NCI-H2081 (cell line): ENCODE measurements at regions not wholly inside any gene's neighbourhood (a gene's known extent, or its start where the extent isn't known, plus 50 kb on each side); places are given as distances from the start of the nearest gene placed in this dataset.
"Not testable (repeated sequence)": the region's sequence is repeated elsewhere in the genome, so short reads cannot be mapped to it uniquely, and the experiment has no call there.

Experiments
- DNase-seq, 2 experiments: peaks; one replicate each; lab custom pipeline; 2025; lab: John Stamatoyannopoulos, UW

DNA sequence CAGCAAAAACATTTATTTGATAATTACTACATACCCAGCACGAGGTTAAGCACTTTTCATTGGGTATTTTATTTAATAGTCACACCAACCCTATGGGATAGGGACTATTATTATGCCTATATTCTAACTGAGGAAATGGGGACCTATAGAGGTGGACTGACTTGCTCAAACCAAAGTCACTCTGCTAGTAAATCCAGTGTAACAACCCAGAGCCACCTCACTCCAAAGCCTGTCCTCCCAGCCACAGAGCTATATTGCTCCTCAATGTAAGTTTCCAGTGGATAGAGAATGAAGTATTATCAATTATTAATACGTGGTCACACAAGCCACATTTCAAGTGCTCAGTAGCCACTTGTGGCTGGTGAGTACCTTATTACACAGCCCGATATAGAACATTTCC, 97.5 kb downstream of the RGS2 start:
- DNase-seq, result no peak

DNA sequence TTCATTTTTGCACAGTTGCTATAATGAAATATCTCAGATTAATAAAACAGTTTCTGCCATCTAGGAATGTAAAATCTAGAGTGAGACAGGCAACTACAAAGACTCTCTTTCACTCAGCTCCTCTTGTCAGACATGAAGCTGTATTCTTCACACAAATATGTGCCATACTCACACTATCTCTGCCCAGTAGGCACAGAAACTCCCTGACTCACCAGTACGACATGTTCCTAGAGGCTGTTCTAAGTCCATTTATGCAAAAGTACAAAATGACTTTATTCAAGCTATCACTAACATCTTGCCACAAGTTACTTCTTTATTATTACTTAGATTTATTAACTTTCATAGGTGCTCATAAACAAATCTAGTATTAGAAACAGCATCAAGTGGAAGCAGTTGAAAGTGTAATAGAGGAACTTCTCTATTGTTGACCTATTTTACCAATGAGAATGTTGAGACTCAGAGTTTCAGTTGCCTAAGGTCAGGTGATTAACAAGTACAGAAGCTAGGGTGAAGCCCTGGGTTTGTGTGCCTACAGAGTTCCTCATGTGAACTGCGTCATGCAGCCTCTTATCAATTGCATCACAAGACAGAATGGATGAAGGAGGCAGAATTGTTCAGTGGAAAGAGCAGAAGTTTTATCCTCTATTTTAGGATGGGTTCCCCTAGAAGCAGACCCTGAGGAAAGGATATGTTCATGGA, 98.9 kb downstream of the RGS2 start:
- no peak for DNase-seq

DNA sequence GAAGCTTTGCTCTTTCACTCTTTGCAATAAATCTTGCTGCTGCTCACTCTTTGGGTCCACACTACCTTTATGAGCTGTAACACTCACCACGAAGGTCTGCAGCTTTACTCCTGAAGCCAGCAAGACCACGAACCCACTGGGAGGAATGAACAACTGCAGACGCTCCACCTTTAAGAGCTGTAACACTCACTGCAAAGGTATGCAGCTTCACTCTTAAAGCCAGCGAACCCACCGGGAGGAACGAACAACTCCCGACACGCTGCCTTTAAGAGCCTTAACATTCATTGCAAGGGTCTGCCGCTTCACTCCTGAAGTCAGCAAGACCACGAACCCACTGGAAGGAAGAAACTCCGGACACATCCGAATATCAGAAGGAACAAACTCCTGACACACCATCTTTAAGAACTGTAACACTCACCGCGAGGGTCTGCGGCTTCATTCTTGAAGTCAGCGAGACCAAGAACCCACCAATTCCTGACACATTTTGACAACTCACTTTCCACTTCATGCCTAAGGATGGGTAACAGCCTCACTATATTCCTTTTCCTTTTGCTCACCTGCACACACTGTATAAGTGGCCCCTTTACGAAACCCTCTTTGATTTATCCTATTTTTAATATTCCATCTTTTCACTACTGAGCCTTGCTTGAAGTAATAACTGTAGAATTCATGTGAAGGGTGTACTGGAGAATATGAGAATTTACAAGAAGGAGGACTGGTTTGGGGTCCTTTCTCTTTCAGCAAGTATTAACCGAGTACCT, 103.2 kb downstream of the RGS2 start:
- not testable (repeated sequence) for DNase-seq

DNA sequence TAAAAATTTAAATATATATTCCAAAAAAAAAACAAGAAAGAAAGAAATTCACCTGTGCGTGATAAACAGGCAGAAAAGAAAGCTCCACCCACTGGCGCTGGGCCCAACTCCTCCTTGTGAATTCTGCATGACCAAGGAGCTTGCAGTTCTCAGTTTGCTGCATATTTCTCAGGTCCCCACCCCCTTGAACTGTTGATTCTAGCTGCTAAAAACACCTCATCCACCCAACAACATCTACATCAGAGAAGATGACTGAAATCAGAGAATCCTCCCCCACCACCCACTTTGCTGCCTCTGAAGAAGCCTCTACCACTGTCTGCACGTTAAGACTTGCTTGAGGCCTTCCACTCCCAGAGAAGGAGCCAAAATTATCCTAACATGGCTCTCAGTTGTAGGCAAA, 104.8 kb downstream of the RGS2 start:
- DNase-seq, result no peak

DNA sequence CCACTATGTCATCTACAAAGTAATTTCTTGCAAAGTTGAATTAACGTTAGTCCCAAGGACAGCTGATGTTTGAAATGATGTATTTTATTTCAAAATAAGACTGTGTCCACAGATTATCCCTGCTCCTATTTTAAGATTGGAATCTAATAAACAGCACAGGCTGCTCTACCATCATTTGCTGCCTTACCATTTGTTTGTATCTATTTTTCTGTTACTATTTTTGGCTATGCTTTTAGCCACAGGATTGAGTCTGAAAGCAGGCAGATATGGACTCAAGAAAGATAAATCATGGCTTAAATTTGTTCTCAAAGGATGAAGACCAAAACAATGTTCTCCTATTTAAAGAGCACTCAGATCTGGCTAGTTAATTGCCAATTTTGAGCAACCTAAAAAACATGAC, 105.3 kb downstream of the RGS2 start:
- no peak for DNase-seq

DNA sequence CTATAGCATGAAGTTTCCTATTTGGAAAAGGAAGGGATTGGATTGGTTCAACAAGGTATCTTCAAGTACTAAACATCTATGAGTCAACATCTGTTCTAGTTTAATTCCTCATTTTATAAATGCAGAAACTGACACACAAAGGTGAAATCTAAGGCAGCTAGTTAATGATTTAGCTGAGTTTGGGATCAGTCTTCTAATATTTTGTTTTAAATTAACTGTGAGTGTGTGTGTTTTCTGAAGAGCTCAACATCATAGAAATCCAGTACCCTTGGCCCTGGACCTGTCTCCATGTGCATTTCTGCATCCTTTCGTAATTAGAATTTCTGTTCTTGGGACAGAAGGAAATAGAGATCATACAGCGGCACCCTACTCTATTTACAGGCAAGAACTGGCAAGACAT, 105.9 kb downstream of the RGS2 start:
- no peak for DNase-seq

DNA sequence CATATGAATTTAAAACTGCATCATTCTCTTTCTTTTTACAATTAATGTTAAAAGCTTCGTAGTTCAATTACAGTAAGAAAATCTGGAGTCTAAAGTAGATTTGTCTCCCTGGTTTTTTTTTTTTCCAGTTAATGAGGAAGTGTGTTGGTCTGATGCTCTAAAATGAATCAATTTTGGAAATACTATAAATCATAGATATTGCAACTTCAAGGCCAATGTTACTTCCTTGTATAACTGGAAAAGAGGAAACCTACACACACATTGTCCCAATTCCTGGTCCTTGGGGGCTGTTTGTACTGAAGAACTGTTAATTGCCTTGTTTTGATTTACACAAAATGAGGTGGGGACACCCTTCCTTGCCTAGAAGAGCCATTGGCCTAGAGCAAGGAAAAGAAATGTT, 107.2 kb downstream of the RGS2 start:
- DNase-seq, result no peak

DNA sequence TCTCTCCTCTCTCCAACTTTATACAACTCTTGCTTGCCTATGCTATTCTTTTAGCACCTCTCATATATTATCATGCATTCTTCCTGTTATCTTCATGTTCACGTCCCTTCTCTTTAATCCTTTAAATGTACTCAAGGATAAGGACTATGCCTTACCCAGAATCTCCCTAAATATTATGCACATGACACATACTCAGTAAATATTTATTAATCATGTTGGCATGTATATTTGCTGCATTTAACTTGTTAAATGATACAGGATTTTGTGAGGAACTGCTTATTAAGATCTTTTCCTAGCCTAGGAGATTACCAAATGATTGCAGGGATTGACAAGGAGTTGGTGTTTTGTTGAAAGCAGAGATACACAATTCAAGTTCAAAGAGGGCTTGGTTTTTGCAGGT, 109.4 kb downstream of the RGS2 start:
- no peak for DNase-seq

DNA sequence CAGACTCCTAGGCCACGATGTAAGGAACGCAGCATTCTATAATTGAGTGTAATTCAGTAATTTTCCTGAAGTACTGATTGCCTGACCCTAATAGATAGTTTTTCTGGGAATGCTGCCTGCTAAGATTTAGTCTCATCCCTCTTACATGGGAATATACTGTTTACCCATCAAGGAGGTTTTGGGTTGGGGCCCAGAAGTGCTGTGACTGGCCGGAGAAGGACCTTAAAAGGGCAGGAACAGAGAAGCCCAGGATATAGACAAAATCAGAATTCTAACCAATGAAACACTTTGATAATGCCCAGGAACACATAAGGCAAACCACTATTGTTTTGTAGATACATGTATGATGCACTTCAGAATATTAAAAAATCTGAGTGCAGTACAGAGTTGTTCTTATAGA, 111.6 kb downstream of the RGS2 start:
- no peak for DNase-seq

DNA sequence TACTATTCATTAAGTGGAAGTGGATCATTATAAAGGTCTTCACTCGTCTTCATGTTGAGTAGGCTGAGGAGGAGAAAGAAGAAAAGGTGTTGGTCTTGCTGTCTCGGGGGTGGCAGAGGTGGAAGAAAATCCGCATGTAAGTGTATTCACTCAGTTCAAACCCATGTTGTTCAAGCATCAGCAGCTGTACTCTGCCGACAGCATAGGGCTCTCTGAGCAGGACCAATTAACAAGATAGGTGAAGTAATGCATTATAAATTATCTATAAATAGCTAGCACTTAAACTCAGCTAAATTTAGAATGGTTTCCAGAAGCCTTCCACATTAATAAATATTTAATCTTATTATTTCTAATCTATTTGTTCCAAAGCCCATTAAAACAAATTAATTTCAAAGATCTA, 116.8 kb downstream of the RGS2 start:
- no peak for DNase-seq

DNA sequence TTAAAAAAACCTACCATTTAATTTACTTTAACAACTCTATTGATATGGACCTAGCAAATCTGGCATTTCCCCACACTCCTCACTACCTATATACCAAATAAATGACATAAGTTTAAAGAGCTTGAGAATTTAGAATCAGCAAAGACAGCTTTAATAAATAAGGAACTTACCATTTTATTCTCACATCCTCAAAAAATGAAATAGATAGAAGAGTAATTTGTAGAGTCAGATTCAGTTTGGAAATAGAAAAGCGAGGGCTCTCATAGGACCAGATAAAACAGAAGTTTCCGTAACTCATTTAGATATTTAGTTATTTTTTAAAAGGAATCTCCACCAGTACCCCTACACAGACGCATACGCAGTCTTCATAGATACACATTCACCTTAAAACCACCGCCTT, 117.9 kb downstream of the RGS2 start:
- no peak for DNase-seq

DNA sequence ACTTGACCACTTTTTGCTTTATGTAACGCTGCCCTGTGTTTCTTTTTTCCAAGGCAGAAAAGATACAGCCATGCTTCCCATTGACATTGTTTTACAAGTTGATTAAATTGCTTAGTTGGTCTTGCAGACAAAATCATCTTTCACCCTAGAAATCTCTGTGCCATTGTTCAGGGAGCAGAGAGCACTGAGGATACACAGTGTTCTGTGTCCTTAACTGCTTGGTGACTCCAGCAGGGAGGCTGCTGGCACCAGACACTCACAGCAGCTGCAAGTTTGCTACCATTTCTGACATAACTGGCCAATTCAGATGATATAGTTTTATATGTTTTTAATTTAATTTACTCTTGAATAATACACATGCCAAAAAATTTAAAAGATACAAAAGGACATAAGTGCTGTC, 118.7 kb downstream of the RGS2 start:
- DNase-seq, result no peak

DNA sequence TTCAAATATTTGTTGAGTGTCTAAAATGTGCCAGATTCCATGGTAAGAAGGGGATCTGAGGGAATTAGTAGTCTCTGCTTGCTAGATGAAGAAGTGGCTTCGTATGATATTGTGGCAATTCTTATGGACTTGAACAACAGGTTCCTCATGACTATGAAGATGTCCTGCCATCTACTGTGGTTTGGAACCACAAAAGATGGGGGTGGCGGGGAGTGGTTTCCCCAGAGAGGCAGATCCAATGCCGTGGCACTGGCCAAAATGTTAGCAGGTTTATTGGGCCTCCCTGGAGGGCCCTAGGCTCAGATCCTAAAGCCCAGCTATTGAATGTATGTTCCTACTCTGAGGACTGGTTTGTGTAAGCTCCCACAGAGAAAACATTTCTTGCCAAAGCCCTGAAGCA, 120.8 kb downstream of the RGS2 start:
- no peak for DNase-seq

DNA sequence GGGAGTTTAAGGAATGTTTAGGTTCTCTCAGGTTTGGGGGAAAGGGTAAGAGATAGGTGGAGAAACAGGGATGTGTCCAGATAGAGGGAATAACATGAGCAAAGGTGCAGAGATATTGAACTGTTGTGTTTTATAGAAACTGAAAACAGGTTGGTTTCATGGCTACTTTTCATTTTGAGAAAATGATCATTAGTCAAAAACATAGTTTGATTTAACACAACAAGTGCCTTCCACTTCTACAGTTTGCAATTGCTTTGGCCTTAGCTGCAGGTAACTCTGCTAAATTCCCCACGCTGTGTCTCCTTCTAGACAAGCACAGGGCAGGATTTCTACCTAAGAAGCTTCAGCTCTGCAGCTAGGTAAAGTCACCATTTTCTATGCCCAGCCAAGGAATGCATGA, 124.9 kb downstream of the RGS2 start:
- DNase-seq, result no peak

DNA sequence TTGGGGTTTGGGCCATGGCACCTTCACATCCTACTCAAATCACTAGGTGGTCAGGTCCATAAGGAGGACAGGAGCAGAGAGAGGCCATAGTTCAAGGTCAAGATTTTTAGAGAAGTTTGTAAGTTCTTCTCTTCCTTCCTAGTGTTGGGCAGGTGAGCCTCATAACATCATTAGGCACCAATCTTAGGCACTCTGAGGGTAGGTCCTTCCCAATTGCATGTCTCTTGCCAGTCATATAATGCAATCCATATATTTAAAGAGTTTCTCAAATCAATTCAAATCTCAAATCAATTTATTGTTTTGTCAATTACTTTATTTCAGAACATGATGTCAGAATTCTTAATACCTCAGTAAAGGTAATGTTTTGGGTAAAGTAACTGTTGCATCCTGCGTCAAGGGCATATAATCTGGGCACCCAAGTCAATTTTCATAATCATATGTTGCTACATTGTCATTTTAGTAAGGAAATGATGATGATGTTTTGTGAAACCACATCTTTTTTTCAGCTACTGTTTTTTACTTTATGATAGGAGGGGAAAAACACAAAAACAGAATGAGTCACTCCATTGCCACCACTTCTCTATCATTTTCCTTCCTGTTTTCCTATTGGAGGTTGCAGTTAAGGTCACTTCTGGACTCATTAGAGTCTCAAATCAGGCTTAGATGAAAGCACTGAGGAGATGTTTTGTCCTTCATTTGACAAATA, 122.7 kb downstream of the UCHL5 start:
- no peak for DNase-seq

DNA sequence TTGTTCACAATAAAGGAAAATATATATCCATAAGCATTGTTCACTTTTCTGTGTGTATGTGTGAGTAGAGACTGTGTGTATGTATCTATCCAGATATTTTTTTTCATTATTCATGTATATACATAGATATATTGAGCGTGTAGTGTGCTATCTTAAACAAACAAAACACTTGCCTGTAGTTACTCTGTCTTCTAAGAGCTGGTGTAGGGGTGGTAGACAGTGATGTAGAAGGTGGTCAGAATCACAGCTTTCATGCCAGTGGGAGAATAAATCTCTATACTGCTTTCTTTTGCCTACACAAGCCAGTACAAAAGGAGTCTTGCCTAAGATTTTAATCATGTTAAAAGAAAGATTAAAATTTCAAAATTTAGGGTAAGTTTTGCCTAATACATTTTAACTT, 122.0 kb downstream of the UCHL5 start:
- DNase-seq, result no peak

DNA sequence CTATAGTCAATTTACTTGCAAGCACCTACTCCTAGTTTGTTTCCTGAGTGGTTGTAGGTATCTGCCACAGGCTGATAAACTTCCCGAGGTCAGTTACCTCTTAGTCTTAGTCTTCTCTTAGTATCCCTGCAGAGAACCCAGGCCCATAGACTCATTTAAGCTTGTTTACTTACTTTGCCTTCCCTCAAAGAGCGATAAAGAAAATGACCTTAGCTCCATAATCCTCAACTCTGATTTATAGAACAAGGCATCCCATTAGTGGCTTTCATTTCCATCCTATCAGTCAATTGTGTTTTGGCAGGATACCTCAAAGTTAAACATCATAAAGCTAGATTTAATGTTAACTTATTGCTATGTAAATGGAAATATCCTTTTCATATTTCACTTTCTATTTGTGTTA, 119.7 kb downstream of the UCHL5 start:
- peak; percentile 28 to 80 for DNase-seq

DNA sequence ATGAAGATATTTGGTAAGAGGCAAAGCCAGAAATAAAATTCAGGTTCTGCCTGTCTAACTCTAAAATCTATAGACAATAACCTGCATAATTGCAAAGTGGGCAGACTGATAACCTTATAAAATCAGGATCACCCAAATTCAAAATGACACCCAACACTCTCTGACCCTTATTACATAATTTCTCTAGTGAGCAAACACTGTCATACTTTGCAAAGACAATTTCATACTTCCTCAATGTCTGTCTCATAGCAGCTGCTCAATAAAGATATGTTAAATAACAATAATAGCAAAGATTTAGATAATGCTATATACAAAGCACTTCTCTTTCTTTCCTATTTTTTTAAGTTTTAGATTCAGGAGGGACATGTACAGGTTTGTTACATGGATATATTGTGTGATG, 118.5 kb downstream of the UCHL5 start:
- DNase-seq, result no peak

DNA sequence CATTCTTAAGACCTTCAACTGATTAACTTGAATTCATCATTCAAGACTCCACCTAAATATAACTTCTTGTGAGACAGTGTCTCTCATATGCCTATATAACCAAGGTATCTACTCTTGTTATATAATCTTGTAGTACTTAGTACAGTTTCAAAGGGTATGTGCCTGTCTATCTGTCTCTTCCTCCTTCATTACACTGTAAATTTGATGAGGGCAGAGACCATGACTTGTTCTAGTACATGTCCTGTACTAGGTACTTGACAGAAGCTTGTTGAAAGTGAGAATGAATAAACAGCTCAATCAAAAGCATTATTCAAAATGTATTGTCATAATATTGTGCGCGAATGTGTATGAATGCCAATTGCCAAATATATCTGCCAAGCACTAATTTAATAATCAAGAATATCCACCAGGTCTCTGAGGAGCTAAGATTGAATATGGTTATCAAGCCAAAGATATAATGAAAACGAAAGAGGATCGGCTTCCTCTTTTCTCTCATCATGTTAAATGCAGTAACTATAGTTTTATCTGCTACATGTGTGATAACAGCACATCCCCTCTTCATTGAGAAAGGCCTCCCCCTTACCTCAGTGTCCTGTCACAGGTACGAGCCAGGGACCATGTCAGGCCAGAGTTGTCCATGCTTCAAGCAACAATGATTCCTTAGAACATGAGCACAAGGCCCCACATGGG, 117.3 kb downstream of the UCHL5 start:
- no peak for DNase-seq

DNA sequence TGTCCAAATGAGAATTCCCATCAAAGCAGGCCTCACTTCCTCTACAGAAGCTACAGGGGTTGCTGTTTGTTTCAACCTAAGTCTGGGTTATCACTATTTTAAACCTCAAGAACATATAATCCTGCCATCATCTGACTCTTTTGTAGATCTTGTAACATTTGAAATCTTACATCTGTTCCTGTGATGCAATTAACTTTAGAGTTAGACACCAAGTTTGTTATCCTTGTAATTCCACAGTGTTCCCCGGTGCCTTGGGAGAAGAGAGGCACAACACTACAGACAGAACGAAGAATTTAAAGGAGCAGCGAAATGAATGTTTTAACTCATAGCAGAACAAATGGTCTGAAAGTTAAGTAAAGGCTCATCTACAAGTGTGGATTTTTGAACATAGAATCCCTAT, 116.1 kb downstream of the UCHL5 start:
- DNase-seq, result no peak

DNA sequence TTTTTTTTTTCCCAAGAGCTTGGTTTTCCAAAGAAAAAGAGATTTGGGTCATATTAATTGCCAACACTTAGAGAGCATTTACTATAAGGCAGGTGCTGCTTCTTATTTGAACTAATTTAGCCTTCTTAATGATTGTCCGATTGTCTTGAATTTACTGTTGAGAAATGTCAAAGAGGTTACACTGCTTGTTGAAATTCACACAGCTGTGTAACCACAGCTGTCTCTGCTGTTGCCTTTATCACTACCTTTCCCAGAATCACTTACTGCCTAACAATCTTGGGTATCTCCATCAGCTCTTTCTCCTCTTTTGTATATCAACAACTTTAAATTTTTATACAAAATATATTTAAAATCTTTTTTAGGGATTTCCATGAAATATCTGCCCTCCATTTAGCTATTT, 115.6 kb downstream of the UCHL5 start:
- no peak for DNase-seq

DNA sequence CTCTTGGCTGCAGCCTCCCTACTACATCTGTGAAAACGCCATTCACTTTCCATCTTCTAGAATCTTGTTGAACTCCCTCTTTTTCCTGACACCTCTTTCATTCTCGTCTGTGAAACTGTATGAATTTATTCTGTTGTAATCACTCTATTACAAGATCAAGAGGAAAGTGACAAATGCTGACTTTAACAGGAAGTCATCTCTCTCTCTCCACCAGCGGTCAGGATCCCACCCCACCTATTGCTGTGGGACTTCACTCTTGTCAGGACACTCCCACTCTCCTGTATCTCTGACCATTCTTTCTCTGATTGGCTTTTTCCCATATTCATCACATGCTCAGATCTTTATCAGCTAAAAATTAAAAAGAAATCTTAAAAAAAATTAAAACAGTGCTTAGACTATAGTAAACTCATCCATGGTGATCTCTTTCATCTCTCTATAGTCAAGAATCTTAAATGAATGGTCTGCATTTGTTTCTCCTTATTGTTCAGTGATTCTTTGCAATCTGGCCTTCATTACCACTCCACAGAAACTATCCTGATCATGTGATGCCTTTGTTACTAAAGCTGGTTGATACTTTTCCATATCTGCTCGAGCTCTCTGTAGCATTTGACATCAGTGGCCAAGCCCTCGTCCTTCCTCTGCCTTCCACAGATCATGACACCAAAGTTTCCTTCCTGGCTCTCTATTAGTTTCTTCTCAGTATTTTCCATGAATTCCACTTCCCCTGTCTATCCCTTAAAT, 113.6 kb downstream of the UCHL5 start:
- DNase-seq, result no peak
